Transverse colon (tissue), 4 donors: ENCODE measurements at regions not wholly inside any gene's neighbourhood (a gene's known extent, or its start where the extent isn't known, plus 50 kb on each side); places are given as distances from the start of the nearest gene placed in this dataset.

Experiments
- DNase-seq: peaks from one replicate; pipeline ENCODE4 v3.0.0-alpha.2; 2019
- H3K27ac ChIP-seq, 4 donors: fragments of 200-600 bp; sonication (generic); 2 replicates each; pipeline ENCODE4 v1.5.1; 2016 to 2018; ENCODE audit warnings: inconsistent platforms in 4 of 4
- H3K27me3 ChIP-seq: fragments of 200-600 bp; sonication (generic); 2 replicates; pipeline ENCODE4 v1.5.1; 2017; ENCODE audit warnings: inconsistent platforms
- H3K36me3 ChIP-seq, 4 donors: fragments of 200-600 bp; sonication (generic); 2 replicates each; pipeline ENCODE4 v1.5.1; 2017 to 2019; ENCODE audit warnings: inconsistent platforms in 4 of 4
- H3K4me1 ChIP-seq, 4 donors: fragments of 200-600 bp; sonication (generic); 2 replicates each; pipeline ENCODE4 v1.5.1; 2017 to 2020; ENCODE audit warnings: inconsistent platforms in 4 of 4
- H3K4me3 ChIP-seq, 4 donors: fragments of 200-600 bp; sonication (generic); 1 replicate in 1 of 4; 2 replicates in 3 of 4; pipeline versions ENCODE4 v1.5.1 to v1.6.1; 2017 to 2019; ENCODE audit warnings: inconsistent platforms in 4 of 4
- H3K9me3 ChIP-seq, 2 donors: fragments of 200-600 bp; sonication (generic); 2 replicates each; pipeline ENCODE4 v1.5.1; 2017 to 2019; ENCODE audit warnings: inconsistent platforms in 2 of 2
- EP300 ChIP-seq: sonication (generic); formaldehyde crosslinking; IDR thresholded peaks from one replicate; pipeline ENCODE4 v1.6.1; 2017; ENCODE audit warnings: antibody characterized with exemption, low read depth
- POLR2A ChIP-seq: fragments of 450-650 bp; IDR thresholded peaks from one replicate; pipeline ENCODE4 v1.6.1; 2016; ENCODE audit warnings: antibody characterized with exemption, mild to moderate bottlenecking, moderate library complexity
- POLR2AphosphoS5 ChIP-seq, 3 donors: sonication (generic); formaldehyde crosslinking; IDR thresholded peaks; one replicate each; pipeline ENCODE4 v1.6.1; 2016; ENCODE audit warnings: antibody characterized with exemption in 3 of 3
- WGBS, 2 donors: methylation state at CpG; one replicate each; pipeline ENCODE4 v1.1.5; 2018; ENCODE audit warnings: low coverage in 1 of 2; 5-methylcytosine and 5-hydroxymethylcytosine counted together
- in situ Hi-C, 4 donors: fragments of 200-750 bp; cut with MboI; loops; one replicate each; pipeline versions ENCODE4 v1.15.0 to v1.15.1; 2017; ENCODE audit warnings: low sequenced_read_pairs in 3 of 4, low pct_ligation_motif_present in 1 of 4, low pct_unique_long_range_greater_than_20kb in 1 of 4
- intact Hi-C: fragments of 100-400 bp; cut with DNase I; formaldehyde crosslinking; loops from one replicate; pipeline ENCODE4 v1.15.1; 2023; ENCODE audit warnings: low total_unique reads
- TF ChIP-seq, protein P1 (sequence below), 5 experiments: fragments of 200-600 bp in 3 of 5; fragments of 450-650 bp in 2 of 5; sonication (generic) in 3 of 5; IDR thresholded peaks; 1 replicate in 2 of 5; 2 replicates in 3 of 5; pipeline ENCODE4 v1.5.1; 2016 to 2017; ENCODE audit warnings: antibody characterized with exemption in 5 of 5, inconsistent platforms in 3 of 5, mild to moderate bottlenecking in 2 of 5, moderate library complexity in 1 of 5

DNA sequence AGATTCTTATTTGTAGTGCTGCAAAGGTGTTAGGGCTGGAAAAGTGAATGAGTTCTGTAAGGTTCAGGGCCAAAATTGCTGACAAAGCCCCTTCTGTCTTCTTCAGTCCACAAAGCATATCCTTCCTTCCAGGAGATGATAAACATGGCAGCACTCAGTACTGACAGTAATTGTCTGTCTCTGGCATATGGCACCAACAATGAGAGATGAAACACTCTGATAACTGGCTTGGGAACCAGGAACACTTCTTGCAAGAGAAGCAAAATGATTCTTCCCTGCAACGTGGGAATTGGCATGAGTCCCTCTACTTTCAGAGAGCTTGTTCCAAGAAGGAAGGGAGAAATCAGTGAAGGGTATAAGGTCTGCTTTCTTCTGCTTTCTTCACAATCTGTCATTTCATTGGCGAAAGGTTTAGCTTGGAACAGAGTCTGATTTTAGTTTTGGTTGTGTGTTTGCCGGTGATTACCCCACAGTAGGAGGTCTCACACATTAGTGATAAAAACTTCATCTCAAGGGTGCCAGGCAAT, 963.3 kb downstream of the NLGN4X start:
- DNase-seq = no peak
- TF ChIP-seq EP300 (no peak), POLR2AphosphoS5 (IDR thresholded peaks at IDR 0.05) (no peak), POLR2A (no peak)
- TF ChIP-seq, protein P1, sequence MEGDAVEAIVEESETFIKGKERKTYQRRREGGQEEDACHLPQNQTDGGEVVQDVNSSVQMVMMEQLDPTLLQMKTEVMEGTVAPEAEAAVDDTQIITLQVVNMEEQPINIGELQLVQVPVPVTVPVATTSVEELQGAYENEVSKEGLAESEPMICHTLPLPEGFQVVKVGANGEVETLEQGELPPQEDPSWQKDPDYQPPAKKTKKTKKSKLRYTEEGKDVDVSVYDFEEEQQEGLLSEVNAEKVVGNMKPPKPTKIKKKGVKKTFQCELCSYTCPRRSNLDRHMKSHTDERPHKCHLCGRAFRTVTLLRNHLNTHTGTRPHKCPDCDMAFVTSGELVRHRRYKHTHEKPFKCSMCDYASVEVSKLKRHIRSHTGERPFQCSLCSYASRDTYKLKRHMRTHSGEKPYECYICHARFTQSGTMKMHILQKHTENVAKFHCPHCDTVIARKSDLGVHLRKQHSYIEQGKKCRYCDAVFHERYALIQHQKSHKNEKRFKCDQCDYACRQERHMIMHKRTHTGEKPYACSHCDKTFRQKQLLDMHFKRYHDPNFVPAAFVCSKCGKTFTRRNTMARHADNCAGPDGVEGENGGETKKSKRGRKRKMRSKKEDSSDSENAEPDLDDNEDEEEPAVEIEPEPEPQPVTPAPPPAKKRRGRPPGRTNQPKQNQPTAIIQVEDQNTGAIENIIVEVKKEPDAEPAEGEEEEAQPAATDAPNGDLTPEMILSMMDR (IDR thresholded peaks at IDR 0.05) = no peak
- H3K27ac ChIP-seq = no peak overlapping the region
- WGBS, 2 donors = 69% methylated on average over 3 of the region's 3 CpGs; no CpG with 5 or more reads in 1 of the 2 donors
- no peaks in the 10 kb centered on the region for H3K36me3 ChIP-seq
- no peaks in the 10 kb centered on the region for H3K27me3 ChIP-seq
- no peaks in the 10 kb centered on the region for H3K4me1 ChIP-seq
- H3K9me3 ChIP-seq = no peaks in the 10 kb centered on the region
- in situ Hi-C loops (no loop called here), intact Hi-C loops (no loop called here)
- no peak overlapping the region for H3K4me3 ChIP-seq

- intact Hi-C loops (no loop called here), in situ Hi-C loops (no loop called here)
- no peak for DNase-seq
- Histone ChIP-seq H3K36me3 (no peaks in the 10 kb centered on the region), H3K27ac (no peak overlapping the region), H3K9me3 (no peaks in the 10 kb centered on the region), H3K4me1 (no peaks in the 10 kb centered on the region), H3K27me3 (no peaks in the 10 kb centered on the region), H3K4me3 (no peak overlapping the region)
- 71 to 74% methylated on average over 5 of the region's 5 CpGs for WGBS, 2 donors
- TF ChIP-seq POLR2AphosphoS5 (IDR thresholded peaks at IDR 0.05) = no peak
Measured at GRCh38 chrX:5250106-5250505, 978.6 kb downstream of the NLGN4X start.

DNA sequence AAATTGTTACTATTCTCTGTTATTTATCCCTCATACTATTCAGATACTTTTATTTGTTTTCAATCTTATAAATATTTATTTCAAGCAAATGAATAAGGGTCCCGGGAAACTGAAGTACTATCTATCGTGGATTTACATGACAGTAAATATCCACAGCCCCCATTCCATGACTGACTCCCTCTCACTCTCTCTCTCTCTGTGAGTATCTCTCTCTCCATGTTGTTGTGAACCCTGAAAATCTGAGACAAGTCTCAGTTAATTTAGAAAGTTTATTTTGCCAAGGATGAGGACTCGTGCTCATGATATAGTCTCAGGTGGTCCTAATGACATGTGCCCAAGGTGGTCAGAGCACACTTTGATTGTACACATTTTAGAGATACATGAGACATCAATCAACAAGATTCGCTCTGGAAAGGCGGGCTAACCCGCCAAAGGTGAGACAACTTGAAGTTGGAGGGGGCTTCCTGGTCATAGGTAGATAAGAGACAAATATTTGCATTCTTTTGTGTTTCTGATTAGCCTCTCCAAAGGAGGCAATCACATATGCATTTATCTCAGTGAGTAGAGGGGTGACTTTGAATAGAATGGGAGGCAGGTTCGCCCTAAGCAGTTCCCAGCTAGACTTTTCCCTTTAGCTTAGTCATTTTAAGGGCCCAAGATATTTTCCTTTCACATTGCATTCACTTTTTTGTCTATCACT, 986.4 kb downstream of the NLGN4X start:
- DNase-seq = no peak
- no peak for TF ChIP-seq POLR2AphosphoS5 (IDR thresholded peaks at IDR 0.05)
- TF ChIP-seq, protein P1 (IDR thresholded peaks at IDR 0.05) = no peak
- Histone ChIP-seq H3K4me3 (no peak overlapping the region), H3K9me3 (no peaks in the 10 kb centered on the region), H3K36me3 (no peaks in the 10 kb centered on the region), H3K27ac (no peak overlapping the region), H3K4me1 (no peaks in the 10 kb centered on the region), H3K27me3 (no peaks in the 10 kb centered on the region)
- in situ Hi-C loops (no loop called here), intact Hi-C loops (no loop called here)
- 43% methylated on average over 7 of the region's 7 CpGs; no CpG with 5 or more reads in 1 of the 2 donors for WGBS, 2 donors

GRCh38 chrX:5236749-5237148, 991.9 kb downstream of the NLGN4X start:
- Histone ChIP-seq H3K4me3 (no peak overlapping the region), H3K27ac (no peak overlapping the region), H3K4me1 (no peaks in the 10 kb centered on the region), H3K9me3 (no peaks in the 10 kb centered on the region), H3K27me3 (no peaks in the 10 kb centered on the region), H3K36me3 (no peaks in the 10 kb centered on the region)
- TF ChIP-seq POLR2AphosphoS5 (IDR thresholded peaks at IDR 0.05) (no peak), EP300 (no peak), POLR2A (no peak)
- TF ChIP-seq, protein P1 (IDR thresholded peaks at IDR 0.05) = no peak
- in situ Hi-C loops (no loop called here), intact Hi-C loops (no loop called here)
- no peak for DNase-seq
- 68 to 80% methylated on average over 4 of the region's 4 CpGs for WGBS, 2 donors

DNA sequence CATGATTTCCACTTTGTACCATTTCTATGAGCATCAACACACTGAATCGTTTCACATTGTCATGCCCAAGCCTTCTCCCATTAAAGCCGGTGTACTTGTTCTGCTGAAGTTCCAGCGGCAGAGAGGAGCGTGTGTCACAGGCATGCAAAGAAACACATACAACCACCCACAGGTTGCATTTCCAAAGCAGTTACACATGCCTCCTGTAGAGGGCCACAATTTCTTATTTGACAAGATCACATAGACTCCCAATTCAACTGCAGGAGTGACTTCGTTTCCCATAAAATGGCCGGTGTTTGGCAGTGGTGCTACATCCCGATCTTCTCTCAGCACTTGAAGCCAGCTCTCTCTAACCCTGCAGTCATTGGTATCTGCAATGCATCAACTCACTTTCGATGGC, 992.6 kb downstream of the NLGN4X start:
- no peaks in the 10 kb centered on the region for H3K27me3 ChIP-seq
- H3K4me1 ChIP-seq = no peaks in the 10 kb centered on the region
- no peak overlapping the region for H3K4me3 ChIP-seq
- DNase-seq = no peak
- H3K9me3 ChIP-seq = no peaks in the 10 kb centered on the region
- in situ Hi-C loops = no loop called here
- TF ChIP-seq EP300 = no peak
- TF ChIP-seq, protein P1 (IDR thresholded peaks at IDR 0.05) = no peak
- no peak for TF ChIP-seq POLR2A
- TF ChIP-seq POLR2AphosphoS5 (IDR thresholded peaks at IDR 0.05) = no peak
- intact Hi-C loops = no loop called here
- H3K36me3 ChIP-seq = no peaks in the 10 kb centered on the region
- WGBS, 2 donors = 77% methylated on average over 8 of the region's 8 CpGs; no CpG with 5 or more reads in 1 of the 2 donors
- H3K27ac ChIP-seq = no peak overlapping the region
